HFFc6 (cell line): ENCODE measurements at regions not wholly inside any gene's neighbourhood (a gene's known extent, or its start where the extent isn't known, plus 50 kb on each side); places are given as distances from the start of the nearest gene placed in this dataset.

Source experiments
- DNase-seq: peaks from one replicate; pipeline ENCODE4 v3.0.0-alpha.2; 2018
- H3K27ac Mint-ChIP-seq: 2 replicates; pipeline ENCODE4 v1.8.0; 2020; ENCODE audit warnings: mild to moderate bottlenecking, mixed read lengths
- H3K27me3 Mint-ChIP-seq: 2 replicates; pipeline ENCODE4 v1.8.0; 2021; ENCODE audit warnings: mild to moderate bottlenecking, moderate library complexity, mixed read lengths; ENCODE audit not compliant: insufficient read depth
- H3K36me3 Mint-ChIP-seq: 2 replicates; pipeline ENCODE4 v1.8.0; 2021; ENCODE audit warnings: low read depth, mixed read lengths
- H3K4me1 Mint-ChIP-seq: 2 replicates; pipeline ENCODE4 v1.8.0; 2020; ENCODE audit warnings: low read depth, mixed read lengths
- H3K4me3 Mint-ChIP-seq: 2 replicates; pipeline ENCODE4 v1.8.0; 2020; ENCODE audit warnings: mild to moderate bottlenecking, moderate library complexity, mixed read lengths
- H3K9me3 Mint-ChIP-seq: 2 replicates; pipeline ENCODE4 v1.8.0; 2020; ENCODE audit warnings: mild to moderate bottlenecking, mixed read lengths
- TF ChIP-seq, protein P1 (sequence below): fragments of 200-600 bp; sonication (generic); IDR thresholded peaks from 2 replicates; pipeline ENCODE4 v1.5.0; 2021; ENCODE audit warnings: antibody characterized with exemption, mild to moderate bottlenecking

- Mint-ChIP-seq H3K36me3 (no peaks in the 10 kb centered on the region; the same call in 1 of the 2 replicates), H3K4me1 (no peaks in the 10 kb centered on the region), H3K27ac (no peak overlapping the region), H3K27me3 (peaks cover 2% of the 10 kb centered on the region; the same call in 1 of the 2 replicates), H3K9me3 (peaks cover 11% of the 10 kb centered on the region), H3K4me3 (no peak overlapping the region)
- TF ChIP-seq, protein P1, sequence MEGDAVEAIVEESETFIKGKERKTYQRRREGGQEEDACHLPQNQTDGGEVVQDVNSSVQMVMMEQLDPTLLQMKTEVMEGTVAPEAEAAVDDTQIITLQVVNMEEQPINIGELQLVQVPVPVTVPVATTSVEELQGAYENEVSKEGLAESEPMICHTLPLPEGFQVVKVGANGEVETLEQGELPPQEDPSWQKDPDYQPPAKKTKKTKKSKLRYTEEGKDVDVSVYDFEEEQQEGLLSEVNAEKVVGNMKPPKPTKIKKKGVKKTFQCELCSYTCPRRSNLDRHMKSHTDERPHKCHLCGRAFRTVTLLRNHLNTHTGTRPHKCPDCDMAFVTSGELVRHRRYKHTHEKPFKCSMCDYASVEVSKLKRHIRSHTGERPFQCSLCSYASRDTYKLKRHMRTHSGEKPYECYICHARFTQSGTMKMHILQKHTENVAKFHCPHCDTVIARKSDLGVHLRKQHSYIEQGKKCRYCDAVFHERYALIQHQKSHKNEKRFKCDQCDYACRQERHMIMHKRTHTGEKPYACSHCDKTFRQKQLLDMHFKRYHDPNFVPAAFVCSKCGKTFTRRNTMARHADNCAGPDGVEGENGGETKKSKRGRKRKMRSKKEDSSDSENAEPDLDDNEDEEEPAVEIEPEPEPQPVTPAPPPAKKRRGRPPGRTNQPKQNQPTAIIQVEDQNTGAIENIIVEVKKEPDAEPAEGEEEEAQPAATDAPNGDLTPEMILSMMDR, result no peak
- no peak for DNase-seq
These were observed 683.4 kb downstream of the PTPRC start for GRCh38 chr1:199322278-199322677.

DNA sequence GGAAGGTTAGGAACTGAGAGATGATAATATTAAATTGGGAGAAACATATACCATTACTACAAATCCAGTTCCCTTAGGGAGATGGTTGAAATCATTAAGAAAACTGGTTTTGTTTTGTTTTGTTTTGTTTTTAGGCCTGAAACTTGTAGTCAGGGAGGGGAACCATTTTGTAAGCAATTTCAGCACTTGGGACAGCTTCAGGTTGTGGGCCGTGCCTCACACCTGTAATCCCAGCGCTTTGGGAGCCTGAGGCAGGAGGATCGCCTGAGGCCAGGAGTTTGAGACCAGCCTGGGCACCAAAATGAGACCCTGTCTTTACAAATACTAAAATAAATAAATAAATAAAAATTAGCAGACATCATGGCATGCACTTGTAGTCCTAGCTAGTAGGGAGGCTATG lies 694.3 kb upstream of the NR5A2 start:
- Mint-ChIP-seq H3K4me1 (peaks cover 7% of the 10 kb centered on the region), H3K9me3 (no peaks in the 10 kb centered on the region)

GRCh38 chr1:199335496-199335895 lies 692.0 kb upstream of the NR5A2 start:
- DNase-seq, result no peak
- peaks cover 5% of the 10 kb centered on the region; the same call in 1 of the 2 replicates for H3K27me3 Mint-ChIP-seq
- no peak overlapping the region for H3K4me3 Mint-ChIP-seq

More for the DNA sequence above, 694.3 kb upstream of the NR5A2 start:
- H3K27me3 Mint-ChIP-seq, result no peaks in the 10 kb centered on the region
- H3K36me3 Mint-ChIP-seq, result no peaks in the 10 kb centered on the region
- H3K4me3 Mint-ChIP-seq, result no peak overlapping the region
- no peak for DNase-seq
- TF ChIP-seq, protein P1, result no peak
- H3K27ac Mint-ChIP-seq, result no peak overlapping the region

DNA sequence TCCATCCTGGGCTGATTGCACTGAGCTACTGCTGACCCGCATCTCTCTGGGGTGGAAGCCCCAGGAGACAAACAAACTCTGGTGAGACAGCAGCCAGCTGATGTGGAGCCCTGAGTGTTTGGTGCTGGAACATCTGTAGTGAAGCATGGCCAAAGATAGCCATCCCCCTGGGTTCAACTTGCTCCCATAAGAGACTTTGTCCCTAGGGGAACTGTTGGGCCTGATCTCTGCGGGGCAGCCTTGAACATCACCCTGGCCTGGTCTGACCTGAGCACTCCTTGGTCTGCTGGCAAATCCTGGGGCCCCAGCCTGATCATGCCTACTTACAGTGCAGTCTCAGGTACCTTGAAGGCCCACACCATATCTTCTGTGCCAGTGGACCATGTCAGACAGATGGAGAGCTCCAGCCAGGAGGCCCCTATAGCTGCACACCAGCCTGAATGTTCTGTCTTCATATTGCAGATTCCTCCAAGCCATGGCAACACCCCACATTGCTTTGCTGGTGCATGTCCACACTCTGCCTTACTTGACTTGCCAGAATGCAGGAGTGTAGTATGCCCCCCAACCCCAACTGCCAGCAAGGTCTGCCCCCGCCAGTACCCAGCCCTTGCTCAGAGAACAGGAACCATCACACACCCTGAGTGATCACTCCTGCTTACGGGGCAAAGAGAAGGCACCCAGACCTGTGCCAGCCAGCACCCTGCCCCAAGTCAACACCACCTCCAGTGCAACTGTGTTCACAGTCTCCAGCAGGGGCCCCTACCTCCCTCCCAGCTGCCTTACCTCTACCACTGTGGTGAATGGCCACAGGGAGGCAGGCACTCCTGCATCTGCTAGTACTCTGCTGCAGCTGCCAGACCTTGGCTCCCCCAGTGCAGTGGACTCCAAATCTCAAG lies 690.5 kb upstream of the NR5A2 start:
- Mint-ChIP-seq H3K27ac (no peak overlapping the region), H3K27me3 (peaks cover 5% of the 10 kb centered on the region; the same call in 1 of the 2 replicates), H3K4me3 (no peak overlapping the region), H3K9me3 (no peaks in the 10 kb centered on the region), H3K36me3 (no peaks in the 10 kb centered on the region), H3K4me1 (peaks cover 7% of the 10 kb centered on the region)
- no peak for DNase-seq
- TF ChIP-seq, protein P1, result no peak

More at GRCh38 chr1:199335496-199335895, 692.0 kb upstream of the NR5A2 start:
- H3K9me3 Mint-ChIP-seq, result no peaks in the 10 kb centered on the region
- no peaks in the 10 kb centered on the region for H3K36me3 Mint-ChIP-seq
- peaks cover 7% of the 10 kb centered on the region for H3K4me1 Mint-ChIP-seq
- no peak overlapping the region for H3K27ac Mint-ChIP-seq
- TF ChIP-seq, protein P1, result no peak

GRCh38 chr1:199338760-199339159 lies 688.8 kb upstream of the NR5A2 start:
- H3K36me3 Mint-ChIP-seq, result no peaks in the 10 kb centered on the region
- H3K27ac Mint-ChIP-seq, result no peak overlapping the region
- no peak for DNase-seq
- no peaks in the 10 kb centered on the region for H3K9me3 Mint-ChIP-seq
- no peak overlapping the region for H3K4me3 Mint-ChIP-seq
- peaks cover 7% of the 10 kb centered on the region for H3K4me1 Mint-ChIP-seq
- H3K27me3 Mint-ChIP-seq, result peaks cover 11% of the 10 kb centered on the region; the same call in 1 of the 2 replicates
- TF ChIP-seq, protein P1, result no peak
